ENCODE measurements at regions not wholly inside any gene's neighbourhood (a gene's known extent, or its start where the extent isn't known, plus 50 kb on each side); places are given as distances from the start of the nearest gene placed in this dataset.

GRCh38 chr2:67510745-67511144 is 113.6 kb downstream of the ETAA1 start:
- H3K27ac ChIP-seq (ENCODE audit: low read depth in 1 of 2, low read length in 2 of 2), result no peak overlapping the region
- no peaks in the 10 kb centered on the region for H3K36me3 ChIP-seq (ENCODE audit: control insufficient read depth in 4 of 4, insufficient read depth in 3 of 4, low read depth in 1 of 4, low read length in 3 of 4)
- no peak overlapping the region for H3K9ac ChIP-seq (ENCODE audit: low read depth in 1 of 2, low read length in 2 of 2)
- H3K4me1 ChIP-seq (ENCODE audit: control insufficient read depth in 4 of 4, insufficient read depth in 4 of 4, low read length in 3 of 4), result no peaks in the 10 kb centered on the region
- H3K9me3 ChIP-seq (ENCODE audit: control insufficient read depth in 4 of 4, low read length in 3 of 4), result no peaks in the 10 kb centered on the region
- DNase-seq (ENCODE audit: low spot score), result no peak
- TF ChIP-seq GABPA (IDR thresholded peaks at IDR 0.05 in 1 of 2, conservative IDR thresholded peaks at IDR 0.05 in 1 of 2) (no peak), HNF4G (IDR thresholded peaks at IDR 0.05) (no peak), ZBTB33 (IDR thresholded peaks at IDR 0.05) (no peak), RXRA (IDR thresholded peaks at IDR 0.05) (no peak), EGR1 (IDR thresholded peaks at IDR 0.05; ENCODE audit: low read depth in 2 of 2) (no peak), REST (IDR thresholded peaks at IDR 0.05) (no peak), RAD21 (IDR thresholded peaks at IDR 0.05) (no peak), FOXA1 (IDR thresholded peaks at IDR 0.05) (no peak)
- 66% methylated on average over 3 of the region's 3 CpGs for WGBS
- H3K4me3 ChIP-seq (ENCODE audit: low read depth in 1 of 3, low read length in 3 of 3), result no peak overlapping the region
- no peaks in the 10 kb centered on the region for H3K27me3 ChIP-seq (ENCODE audit: control insufficient read depth in 4 of 4, insufficient read depth in 4 of 4, low read length in 3 of 4)

GRCh38 chr2:67514515-67514914 is 117.4 kb downstream of the ETAA1 start:
- Histone ChIP-seq H3K9ac (ENCODE audit: low read depth in 1 of 2, low read length in 2 of 2) (no peak overlapping the region), H3K9me3 (ENCODE audit: control insufficient read depth in 4 of 4, low read length in 3 of 4) (no peaks in the 10 kb centered on the region), H3K4me1 (ENCODE audit: control insufficient read depth in 4 of 4, insufficient read depth in 4 of 4, low read length in 3 of 4) (no peaks in the 10 kb centered on the region), H3K27ac (ENCODE audit: low read depth in 1 of 2, low read length in 2 of 2) (no peak overlapping the region), H3K4me3 (ENCODE audit: low read depth in 1 of 3, low read length in 3 of 3) (no peak overlapping the region), H3K27me3 (ENCODE audit: control insufficient read depth in 4 of 4, insufficient read depth in 4 of 4, low read length in 3 of 4) (peaks cover 0 to 2% (median 0%) of the 10 kb centered on the region in 4 donors), H3K36me3 (ENCODE audit: control insufficient read depth in 4 of 4, insufficient read depth in 3 of 4, low read depth in 1 of 4, low read length in 3 of 4) (no peaks in the 10 kb centered on the region)
- TF ChIP-seq ATF3 (IDR thresholded peaks at IDR 0.05) (no peak), TAF1 (conservative IDR thresholded peaks at IDR 0.05) (no peak), ZBTB33 (IDR thresholded peaks at IDR 0.05) (no peak), RXRA (IDR thresholded peaks at IDR 0.05) (no peak), YY1 (IDR thresholded peaks at IDR 0.05) (no peak), JUND (IDR thresholded peaks at IDR 0.05) (no peak), EGR1 (IDR thresholded peaks at IDR 0.05; ENCODE audit: low read depth in 2 of 2) (no peak), FOXA1 (IDR thresholded peaks at IDR 0.05) (no peak), SP1 (IDR thresholded peaks at IDR 0.05) (no peak), CTCF (IDR thresholded peaks at IDR 0.05; ENCODE audit: low read depth, low read length, missing input control) (no peak), RAD21 (IDR thresholded peaks at IDR 0.05) (no peak), GABPA (IDR thresholded peaks at IDR 0.05 in 1 of 2, conservative IDR thresholded peaks at IDR 0.05 in 1 of 2) (no peak), FOXA2 (IDR thresholded peaks at IDR 0.05) (no peak), HNF4G (IDR thresholded peaks at IDR 0.05) (no peak), NR2F2 (IDR thresholded peaks at IDR 0.05) (no peak), HNF4A (conservative IDR thresholded peaks at IDR 0.05) (no peak), MAX (IDR thresholded peaks at IDR 0.05) (no peak), REST (IDR thresholded peaks at IDR 0.05) (no peak)
- no peak for DNase-seq (ENCODE audit: low spot score)
